CD4-positive, CD25-positive, alpha-beta regulatory T cell (primary cell): ENCODE measurements at regions not wholly inside any gene's neighbourhood (a gene's known extent, or its start where the extent isn't known, plus 50 kb on each side); places are given as distances from the start of the nearest gene placed in this dataset.
"Not testable (repeated sequence)": the region's sequence is repeated elsewhere in the genome, so short reads cannot be mapped to it uniquely, and the experiment has no call there.

Source experiments
- ATAC-seq, 2 donors: fragments of 150-1000 bp; cut with Tn5 transposase; one replicate each; pipeline ENCODE4 v1.10.0; 2021; ENCODE audit warnings: low read depth in 2 of 2, moderate number of reproducible peaks in 2 of 2, moderate library complexity in 1 of 2
- DNase-seq, 3 donors: peaks; one replicate each; pipeline versions ENCODE4 v3.0.0 to v3.0.0-alpha.2; 2012 to 2022; ENCODE audit warnings: mixed read lengths in 1 of 3
- H3K27ac ChIP-seq: one replicate; pipeline ENCODE4 v1.7.0; 2013; ENCODE audit warnings: mild to moderate bottlenecking, low read length; ENCODE audit not compliant: insufficient read depth, poor library complexity, severe bottlenecking
- H3K27me3 ChIP-seq: one replicate; pipeline ENCODE4 v1.7.0; 2013; ENCODE audit warnings: low read length; ENCODE audit not compliant: control insufficient read depth, insufficient read depth
- H3K36me3 ChIP-seq: one replicate; pipeline ENCODE4 v1.7.0; 2013; ENCODE audit warnings: mild to moderate bottlenecking, low read length, moderate library complexity; ENCODE audit not compliant: control insufficient read depth, insufficient read depth
- H3K4me1 ChIP-seq: 2 replicates; pipeline ENCODE4 v1.7.0; 2013; ENCODE audit warnings: mild to moderate bottlenecking, low read length; ENCODE audit not compliant: insufficient read depth, control insufficient read depth, poor library complexity, severe bottlenecking
- H3K4me3 ChIP-seq: one replicate; pipeline ENCODE4 v1.7.0; 2013; ENCODE audit warnings: low read depth, mild to moderate bottlenecking, low read length, moderate library complexity
- H3K9me3 ChIP-seq, 2 experiments: 1 replicate in 1 of 2; 2 replicates in 1 of 2; pipeline ENCODE4 v1.7.0; 2013; ENCODE audit warnings: low read length in 2 of 2, mild to moderate bottlenecking in 1 of 2, moderate library complexity in 1 of 2; ENCODE audit not compliant: control insufficient read depth in 2 of 2
- H3K27ac Mint-ChIP-seq, 3 donors: one replicate each; pipeline ENCODE4 v1.8.0; 2020 to 2022; ENCODE audit warnings: mild to moderate bottlenecking in 3 of 3, mixed read lengths in 3 of 3, moderate library complexity in 2 of 3
- H3K27me3 Mint-ChIP-seq: one replicate; pipeline ENCODE4 v1.8.0; 2022; ENCODE audit warnings: mild to moderate bottlenecking, mixed read lengths
- H3K36me3 Mint-ChIP-seq: one replicate; pipeline ENCODE4 v1.8.0; 2020; ENCODE audit warnings: mixed read lengths
- H3K4me1 Mint-ChIP-seq, 4 donors: one replicate each; pipeline ENCODE4 v1.8.0; 2020 to 2022; ENCODE audit warnings: mixed read lengths in 4 of 4, mild to moderate bottlenecking in 1 of 4
- H3K4me3 Mint-ChIP-seq, 4 donors: one replicate each; pipeline ENCODE4 v1.8.0; 2020 to 2022; ENCODE audit warnings: mild to moderate bottlenecking in 4 of 4, mixed read lengths in 4 of 4, moderate library complexity in 3 of 4
- H3K9me3 Mint-ChIP-seq, 7 donors: one replicate each; pipeline ENCODE4 v1.8.0; 2020 to 2022; ENCODE audit warnings: mixed read lengths in 7 of 7, mild to moderate bottlenecking in 3 of 7, moderate library complexity in 2 of 7

DNA sequence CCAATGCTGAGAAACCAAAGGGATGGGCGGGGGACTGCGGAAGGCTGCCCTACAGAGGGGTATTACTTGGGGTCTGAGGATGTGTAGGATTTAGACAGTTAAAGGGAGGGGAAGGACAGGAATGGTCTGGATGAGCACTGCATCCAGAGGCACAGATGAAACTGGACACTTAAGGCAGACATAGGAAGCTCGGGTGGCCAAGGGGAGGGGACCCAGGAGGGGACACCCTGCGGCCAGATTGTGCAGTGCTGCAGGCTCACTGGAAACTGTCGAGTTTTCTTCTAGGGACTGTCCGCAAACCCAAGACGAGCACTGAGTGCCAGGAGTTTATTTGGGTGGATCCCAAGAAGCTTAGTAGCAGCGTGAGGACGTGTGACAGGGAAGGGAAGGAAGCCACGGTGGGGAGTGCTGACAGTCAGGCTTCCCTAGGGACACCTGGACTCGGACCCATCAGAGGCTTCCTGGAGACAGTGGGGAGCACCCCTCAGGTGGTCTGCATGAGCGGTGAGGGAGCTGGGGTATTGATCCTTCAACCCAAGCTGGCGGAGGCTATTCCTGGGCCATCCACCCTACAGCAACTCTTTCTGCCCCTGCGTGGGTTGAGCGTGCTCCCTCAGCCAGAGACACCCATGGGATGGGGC lies 278.7 kb downstream of the FOXL1 start:
- no peak overlapping the region for H3K4me3 ChIP-seq
- H3K9me3 ChIP-seq = no peaks in the 10 kb centered on the region
- DNase-seq (no peak), ATAC-seq (no peak)
- H3K36me3 Mint-ChIP-seq = no peaks in the 10 kb centered on the region
- peaks cover 0 to 4% (median 0%) of the 10 kb centered on the region in 7 donors for H3K9me3 Mint-ChIP-seq
- no peaks in the 10 kb centered on the region for H3K4me1 Mint-ChIP-seq
- H3K36me3 ChIP-seq = no peaks in the 10 kb centered on the region
- H3K4me1 ChIP-seq = no peaks in the 10 kb centered on the region
- no peak overlapping the region for H3K4me3 Mint-ChIP-seq
- H3K27ac Mint-ChIP-seq = no peak overlapping the region
- H3K27ac ChIP-seq = no peak overlapping the region
- H3K27me3 ChIP-seq = no peaks in the 10 kb centered on the region
- no peaks in the 10 kb centered on the region for H3K27me3 Mint-ChIP-seq

DNA sequence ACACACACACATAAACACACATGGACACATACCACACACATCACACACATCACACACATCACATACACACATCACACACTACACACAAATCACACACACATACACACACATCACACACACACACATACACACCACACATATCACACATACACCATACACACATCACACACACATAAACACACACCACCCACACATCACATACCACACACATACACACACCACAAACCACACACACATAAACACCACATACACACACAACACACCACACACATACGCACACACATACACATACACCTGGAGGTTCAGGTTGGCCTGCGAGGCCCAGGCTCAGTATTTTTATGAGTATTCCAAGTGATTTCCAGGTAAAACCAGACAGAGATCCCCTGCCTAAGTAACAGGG lies 279.5 kb downstream of the FOXL1 start:
- H3K4me3 Mint-ChIP-seq = no peak overlapping the region
- DNase-seq (no peak), ATAC-seq (no peak)
- Histone ChIP-seq H3K27ac (no peak overlapping the region), H3K9me3 (no peaks in the 10 kb centered on the region), H3K27me3 (no peaks in the 10 kb centered on the region), H3K4me3 (no peak overlapping the region), H3K4me1 (no peaks in the 10 kb centered on the region), H3K36me3 (no peaks in the 10 kb centered on the region)
- H3K4me1 Mint-ChIP-seq = no peaks in the 10 kb centered on the region
- H3K27me3 Mint-ChIP-seq = no peaks in the 10 kb centered on the region
- no peaks in the 10 kb centered on the region for H3K36me3 Mint-ChIP-seq
- H3K27ac Mint-ChIP-seq = no peak overlapping the region
- H3K9me3 Mint-ChIP-seq = peaks cover 0 to 4% (median 0%) of the 10 kb centered on the region in 7 donors

DNA sequence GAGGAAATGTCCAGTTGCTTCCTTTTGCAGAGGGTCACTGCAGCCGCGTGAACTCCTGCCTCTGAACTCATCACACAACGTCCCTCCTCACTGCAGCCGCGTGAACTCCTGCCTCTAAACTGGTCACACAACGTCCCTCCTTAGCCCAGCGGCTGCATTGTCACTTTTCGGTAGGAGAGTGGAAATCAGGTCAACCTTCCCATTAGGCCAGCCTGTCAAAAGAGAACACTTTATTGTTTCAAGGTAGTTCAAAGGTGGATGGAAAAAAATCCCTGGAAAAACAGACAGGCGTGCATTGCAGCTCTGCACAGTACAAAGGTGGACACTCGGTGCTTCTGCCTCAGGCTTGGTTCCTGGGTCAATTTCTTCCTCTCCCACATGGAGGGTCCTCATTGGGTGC lies 280.2 kb downstream of the FOXL1 start:
- Mint-ChIP-seq H3K4me1 (no peaks in the 10 kb centered on the region), H3K27ac (no peak overlapping the region), H3K9me3 (peaks cover 0 to 2% (median 0%) of the 10 kb centered on the region in 7 donors), H3K27me3 (no peaks in the 10 kb centered on the region), H3K36me3 (no peaks in the 10 kb centered on the region), H3K4me3 (no peak overlapping the region)
- H3K4me1 ChIP-seq = no peaks in the 10 kb centered on the region
- no peaks in the 10 kb centered on the region for H3K27me3 ChIP-seq
- no peak for DNase-seq
- no peak for ATAC-seq
- H3K27ac ChIP-seq = no peak overlapping the region
- no peaks in the 10 kb centered on the region for H3K36me3 ChIP-seq
- no peaks in the 10 kb centered on the region for H3K9me3 ChIP-seq
- no peak overlapping the region for H3K4me3 ChIP-seq

DNA sequence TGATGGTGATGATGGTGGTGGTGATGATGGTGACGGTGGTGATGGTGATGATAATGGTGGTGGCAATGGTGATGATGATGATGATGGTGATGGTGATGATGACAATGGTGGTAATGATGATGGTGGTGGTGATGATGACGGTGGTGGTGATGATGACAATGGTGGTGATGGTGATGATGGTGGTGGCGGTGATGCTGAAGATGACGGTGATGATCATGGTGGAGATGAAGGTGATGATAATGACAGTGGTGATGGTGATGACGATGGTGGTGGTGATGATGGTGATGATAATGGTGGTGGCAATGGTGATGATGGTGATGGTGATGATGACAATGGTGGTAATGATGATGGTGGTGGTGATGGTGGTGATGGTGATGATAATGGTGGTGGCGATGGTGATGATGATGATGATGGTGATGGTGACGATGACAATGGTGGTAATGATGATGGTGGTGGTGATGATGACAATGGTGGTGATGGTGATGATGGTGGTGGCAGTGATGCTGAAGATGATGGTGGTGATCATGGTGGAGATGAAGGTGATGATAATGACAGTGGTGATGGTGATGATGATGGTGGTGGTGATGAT lies 283.0 kb downstream of the FOXL1 start:
- H3K4me1 ChIP-seq, H3K27ac Mint-ChIP-seq, H3K27me3 ChIP-seq, ATAC-seq, H3K9me3 Mint-ChIP-seq, H3K36me3 ChIP-seq, H3K27me3 Mint-ChIP-seq, H3K4me3 ChIP-seq, DNase-seq, H3K27ac ChIP-seq, H3K4me3 Mint-ChIP-seq, H3K4me1 Mint-ChIP-seq, H3K36me3 Mint-ChIP-seq, H3K9me3 ChIP-seq: not testable (repeated sequence)

DNA sequence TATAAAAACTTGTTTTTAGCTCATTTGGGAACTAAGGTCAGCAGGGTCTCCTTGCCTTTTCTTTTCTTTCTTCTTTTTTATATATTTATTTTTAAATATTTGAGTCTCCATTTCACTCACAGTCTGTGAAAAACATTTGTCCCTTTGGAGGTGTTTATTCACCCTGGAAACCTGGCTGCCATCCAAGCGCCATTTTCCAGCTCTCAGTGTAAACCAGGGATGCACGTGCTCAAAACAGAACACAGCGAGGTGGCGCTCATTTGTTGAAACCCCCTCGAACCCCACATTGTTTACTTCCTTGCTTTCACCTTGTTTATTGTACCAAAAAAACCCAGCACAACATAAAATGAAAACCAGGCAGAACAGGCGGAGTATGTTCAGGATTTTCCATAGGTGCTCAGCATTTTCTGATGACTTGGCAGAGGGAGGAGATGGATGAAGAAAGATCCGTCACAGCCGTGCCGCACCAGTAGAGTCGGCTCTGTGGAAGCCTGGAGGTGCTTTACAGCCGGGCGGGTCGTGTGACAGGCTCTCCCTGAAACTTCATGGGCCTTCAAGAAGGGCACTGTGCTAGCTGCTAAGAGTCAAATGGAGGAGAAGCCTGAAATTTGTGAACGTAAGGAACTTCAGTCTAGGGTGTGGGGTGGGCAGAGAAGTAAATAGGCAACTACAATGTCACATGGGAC lies 284.4 kb downstream of the FOXL1 start:
- Mint-ChIP-seq H3K9me3 (peaks cover 0 to 2% (median 0%) of the 10 kb centered on the region in 7 donors), H3K27ac (no peak overlapping the region), H3K4me1 (no peaks in the 10 kb centered on the region), H3K27me3 (no peaks in the 10 kb centered on the region), H3K36me3 (no peaks in the 10 kb centered on the region), H3K4me3 (no peak overlapping the region)
- Histone ChIP-seq H3K27ac (no peak overlapping the region), H3K4me1 (no peaks in the 10 kb centered on the region), H3K4me3 (no peak overlapping the region), H3K36me3 (no peaks in the 10 kb centered on the region), H3K27me3 (no peaks in the 10 kb centered on the region), H3K9me3 (no peaks in the 10 kb centered on the region)
- no peak for ATAC-seq
- no peak for DNase-seq

DNA sequence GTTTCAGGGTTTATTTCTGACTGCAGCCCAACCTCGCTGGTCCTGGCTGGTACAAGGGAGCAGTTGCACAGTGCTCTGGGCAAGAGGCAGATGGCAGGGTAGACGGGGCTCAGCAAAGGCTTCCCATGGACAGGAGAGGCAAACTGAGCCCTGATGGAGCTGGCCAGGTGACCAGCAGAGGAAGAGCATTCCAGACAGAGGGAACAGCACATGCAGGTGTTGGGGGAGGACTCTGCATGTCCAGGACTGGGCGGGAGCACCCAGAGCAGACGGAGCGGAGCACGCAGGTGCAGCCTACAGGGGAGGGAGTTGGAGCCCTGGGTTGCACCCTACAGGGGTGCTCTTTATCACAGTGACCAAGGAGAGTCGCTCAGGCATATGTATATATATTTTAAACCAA lies 285.3 kb downstream of the FOXL1 start:
- Mint-ChIP-seq H3K4me1 (no peaks in the 10 kb centered on the region), H3K27me3 (no peaks in the 10 kb centered on the region), H3K4me3 (no peak overlapping the region), H3K36me3 (no peaks in the 10 kb centered on the region), H3K9me3 (peaks cover 0 to 2% (median 0%) of the 10 kb centered on the region in 7 donors), H3K27ac (no peak overlapping the region)
- H3K36me3 ChIP-seq = no peaks in the 10 kb centered on the region
- no peaks in the 10 kb centered on the region for H3K9me3 ChIP-seq
- H3K4me3 ChIP-seq = no peak overlapping the region
- no peak for DNase-seq
- H3K4me1 ChIP-seq = no peaks in the 10 kb centered on the region
- no peak overlapping the region for H3K27ac ChIP-seq
- H3K27me3 ChIP-seq = no peaks in the 10 kb centered on the region
- ATAC-seq = no peak

DNA sequence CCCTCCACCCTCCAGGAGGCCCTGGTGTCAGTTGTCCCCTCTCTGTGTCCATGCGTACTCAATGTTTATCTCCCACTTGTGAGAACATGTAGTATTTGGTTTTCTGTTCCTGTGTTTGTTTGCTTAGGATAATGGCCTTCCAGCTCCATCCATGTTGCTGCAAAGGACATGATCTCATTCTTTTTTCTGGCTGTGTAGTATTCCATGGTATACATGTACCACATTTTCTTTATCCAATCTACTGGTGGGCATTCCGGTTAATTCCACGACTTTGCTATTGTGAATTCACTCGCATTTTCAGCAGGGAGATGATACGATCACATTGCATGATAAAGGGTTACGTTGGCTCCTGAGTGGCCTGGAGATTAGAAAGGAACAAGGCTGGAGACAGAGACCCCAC lies 286.2 kb downstream of the FOXL1 start:
- H3K9me3 ChIP-seq = no peaks in the 10 kb centered on the region
- H3K4me1 Mint-ChIP-seq = no peaks in the 10 kb centered on the region
- H3K36me3 ChIP-seq = no peaks in the 10 kb centered on the region
- no peak for ATAC-seq
- no peaks in the 10 kb centered on the region for H3K27me3 ChIP-seq
- H3K4me1 ChIP-seq = no peaks in the 10 kb centered on the region
- H3K9me3 Mint-ChIP-seq = peaks cover 0 to 2% (median 0%) of the 10 kb centered on the region in 7 donors
- no peak overlapping the region for H3K4me3 Mint-ChIP-seq
- no peaks in the 10 kb centered on the region for H3K27me3 Mint-ChIP-seq
- no peak overlapping the region for H3K27ac Mint-ChIP-seq
- no peaks in the 10 kb centered on the region for H3K36me3 Mint-ChIP-seq
- H3K27ac ChIP-seq = no peak overlapping the region
- no peak for DNase-seq
- no peak overlapping the region for H3K4me3 ChIP-seq
